HEK293 (cell line): ENCODE measurements at regions not wholly inside any gene's neighbourhood (a gene's known extent, or its start where the extent isn't known, plus 50 kb on each side); places are given as distances from the start of the nearest gene placed in this dataset.

Experiments used
- CTCF ChIA-PET: fragments of 350-600 bp; formaldehyde crosslinking; extraction: SDS; loops from one replicate; lab custom pipeline; 2021; ENCODE audit warnings: antibody characterized with exemption; lab: Yijun Ruan, JAX
- POLR2A ChIA-PET: fragments of 300-600 bp; formaldehyde crosslinking; extraction: SDS; loops from one replicate; lab custom pipeline; 2020; ENCODE audit warnings: antibody characterized with exemption, inconsistent platforms; lab: Yijun Ruan, JAX
- H3K27ac ChIP-seq: fragments of 200-500 bp; sonication (Bioruptor generic); 2 replicates; pipeline ENCODE4 v1.5.1; 2014; ENCODE audit warnings: low read depth, low read length, control low read depth, inconsistent platforms; ENCODE audit errors: extremely low read depth
- H3K36me3 ChIP-seq, 2 experiments: fragments of 200-500 bp in 1 of 2; sonication (Bioruptor generic) in 1 of 2; 1 replicate in 1 of 2; 2 replicates in 1 of 2; pipeline ENCODE4 v1.5.1; 2014 to 2017; ENCODE audit warnings: inconsistent platforms in 2 of 2, low read length in 2 of 2; ENCODE audit not compliant: control insufficient read depth in 2 of 2, insufficient read depth in 1 of 2
- H3K4me1 ChIP-seq: fragments of 200-500 bp; sonication (Bioruptor generic); 2 replicates; pipeline ENCODE4 v1.5.1; 2014; ENCODE audit warnings: mild to moderate bottlenecking, low read length, inconsistent platforms; ENCODE audit not compliant: control insufficient read depth, insufficient read depth
- H3K4me3 ChIP-seq: 2 replicates; pipeline ENCODE4 v1.5.1; 2011; ENCODE audit warnings: low read depth, mild to moderate bottlenecking, control low read depth, low read length, moderate library complexity
- H3K9me3 ChIP-seq: fragments of 200-500 bp; sonication (Bioruptor generic); 2 replicates; pipeline ENCODE4 v1.5.1; 2014; ENCODE audit warnings: low read depth, low read length, inconsistent platforms; ENCODE audit not compliant: control insufficient read depth, insufficient read depth
- BCL11A ChIP-seq: fragments of 450-650 bp; formaldehyde crosslinking; IDR thresholded peaks from 2 replicates; pipeline ENCODE4 v1.5.1; 2016; ENCODE audit warnings: low read depth, missing biosample characterization, missing genetic modification characterization
- GLI4 ChIP-seq: fragments of 450-650 bp; formaldehyde crosslinking; IDR thresholded peaks from 2 replicates; pipeline ENCODE4 v1.5.1; 2016; ENCODE audit warnings: missing biosample characterization, missing genetic modification characterization
- GLIS2 ChIP-seq: fragments of 450-650 bp; formaldehyde crosslinking; IDR thresholded peaks from 2 replicates; pipeline ENCODE4 v1.5.1; 2016; ENCODE audit warnings: missing biosample characterization, missing genetic modification characterization
- HIC1 ChIP-seq: fragments of 450-650 bp; formaldehyde crosslinking; IDR thresholded peaks from 2 replicates; pipeline ENCODE4 v1.5.1; 2016; ENCODE audit warnings: missing biosample characterization, missing genetic modification characterization
- HOXD13 ChIP-seq: sonication (generic); formaldehyde crosslinking; IDR thresholded peaks from 2 replicates; pipeline ENCODE4 v1.8.0; 2022; ENCODE audit warnings: missing genetic modification reagents, borderline replicate concordance
- IKZF3 ChIP-seq: fragments of 450-650 bp; IDR thresholded peaks from 2 replicates; pipeline ENCODE4 v1.5.0; 2018; ENCODE audit warnings: missing biosample characterization, mild to moderate bottlenecking, missing genetic modification characterization, moderate library complexity
- KLF8 ChIP-seq: fragments of 450-650 bp; formaldehyde crosslinking; IDR thresholded peaks from 2 replicates; pipeline ENCODE4 v1.5.1; 2016; ENCODE audit warnings: missing biosample characterization, missing genetic modification characterization
- SCRT2 ChIP-seq: fragments of 450-650 bp; formaldehyde crosslinking; IDR thresholded peaks from 2 replicates; pipeline ENCODE4 v1.5.1; 2016; ENCODE audit warnings: missing biosample characterization, missing genetic modification characterization
- TRIM28 ChIP-seq: IDR thresholded peaks from 2 replicates; pipeline ENCODE4 v1.6.1; 2011; ENCODE audit warnings: low read length, control low read depth, borderline replicate concordance
- ZBTB20 ChIP-seq: fragments of 450-650 bp; formaldehyde crosslinking; IDR thresholded peaks from 2 replicates; pipeline ENCODE4 v1.5.1; 2016; ENCODE audit warnings: missing biosample characterization, missing genetic modification characterization
- ZBTB21 ChIP-seq: fragments of 450-650 bp; formaldehyde crosslinking; IDR thresholded peaks from 2 replicates; pipeline ENCODE4 v1.5.1; 2017; ENCODE audit warnings: missing biosample characterization, missing genetic modification characterization
- ZNF10 ChIP-seq: fragments of 450-650 bp; formaldehyde crosslinking; IDR thresholded peaks from 2 replicates; pipeline ENCODE4 v1.5.1; 2017; ENCODE audit warnings: missing biosample characterization, missing genetic modification characterization
- ZNF121 ChIP-seq: fragments of 450-650 bp; formaldehyde crosslinking; IDR thresholded peaks from 2 replicates; pipeline ENCODE4 v1.5.1; 2016; ENCODE audit warnings: missing biosample characterization, missing genetic modification characterization
- ZNF140 ChIP-seq: fragments of 450-650 bp; formaldehyde crosslinking; IDR thresholded peaks from 2 replicates; pipeline ENCODE4 v1.5.1; 2016; ENCODE audit warnings: missing biosample characterization, missing genetic modification characterization
- ZNF155 ChIP-seq: fragments of 450-650 bp; formaldehyde crosslinking; IDR thresholded peaks from 2 replicates; pipeline ENCODE4 v1.5.1; 2016; ENCODE audit warnings: missing biosample characterization, missing genetic modification characterization
- ZNF157 ChIP-seq: fragments of 450-650 bp; formaldehyde crosslinking; IDR thresholded peaks from 2 replicates; pipeline ENCODE4 v1.5.1; 2016; ENCODE audit warnings: missing biosample characterization, missing genetic modification characterization
- ZNF202 ChIP-seq: fragments of 450-650 bp; formaldehyde crosslinking; IDR thresholded peaks from 2 replicates; pipeline ENCODE4 v1.5.1; 2016; ENCODE audit warnings: missing biosample characterization, missing genetic modification characterization, borderline replicate concordance
- ZNF239 ChIP-seq: fragments of 450-650 bp; formaldehyde crosslinking; IDR thresholded peaks from 2 replicates; pipeline ENCODE4 v1.5.1; 2016; ENCODE audit warnings: missing biosample characterization, missing genetic modification characterization
- ZNF350 ChIP-seq: fragments of 450-650 bp; formaldehyde crosslinking; IDR thresholded peaks from 2 replicates; pipeline ENCODE4 v1.5.0; 2017; ENCODE audit warnings: missing biosample characterization, mild to moderate bottlenecking, missing genetic modification characterization
- ZNF398 ChIP-seq: fragments of 450-650 bp; formaldehyde crosslinking; IDR thresholded peaks from 2 replicates; pipeline ENCODE4 v1.5.1; 2017; ENCODE audit warnings: missing biosample characterization, missing genetic modification characterization
- ZNF404 ChIP-seq: fragments of 450-650 bp; formaldehyde crosslinking; IDR thresholded peaks from 2 replicates; pipeline ENCODE4 v1.5.1; 2017; ENCODE audit warnings: missing biosample characterization, missing genetic modification characterization
- ZNF416 ChIP-seq: fragments of 450-650 bp; formaldehyde crosslinking; IDR thresholded peaks from 2 replicates; pipeline ENCODE4 v1.5.1; 2016; ENCODE audit warnings: missing biosample characterization, missing genetic modification characterization
- ZNF513 ChIP-seq: fragments of 450-650 bp; IDR thresholded peaks from 2 replicates; pipeline ENCODE4 v1.5.1; 2018; ENCODE audit warnings: missing biosample characterization, missing genetic modification characterization
- ZNF521 ChIP-seq: fragments of 450-650 bp; formaldehyde crosslinking; IDR thresholded peaks from 2 replicates; pipeline ENCODE4 v1.5.1; 2017; ENCODE audit warnings: missing biosample characterization, mild to moderate bottlenecking, missing genetic modification characterization
- ZNF654 ChIP-seq: fragments of 450-650 bp; formaldehyde crosslinking; IDR thresholded peaks from 2 replicates; pipeline ENCODE4 v1.5.1; 2016; ENCODE audit warnings: low read depth, missing biosample characterization, missing genetic modification characterization
- ZNF660 ChIP-seq: fragments of 450-650 bp; IDR thresholded peaks from 2 replicates; pipeline ENCODE4 v1.5.1; 2018; ENCODE audit warnings: missing biosample characterization, mild to moderate bottlenecking, missing genetic modification characterization
- ZNF704 ChIP-seq: fragments of 450-650 bp; formaldehyde crosslinking; IDR thresholded peaks from 2 replicates; pipeline ENCODE4 v1.5.1; 2016; ENCODE audit warnings: missing biosample characterization, missing genetic modification characterization
- ZNF707 ChIP-seq: fragments of 450-650 bp; formaldehyde crosslinking; IDR thresholded peaks from 2 replicates; pipeline ENCODE4 v1.5.1; 2016; ENCODE audit warnings: missing biosample characterization, missing genetic modification characterization
- ZNF792 ChIP-seq: fragments of 450-650 bp; formaldehyde crosslinking; IDR thresholded peaks from 2 replicates; pipeline ENCODE4 v1.5.1; 2016; ENCODE audit warnings: missing biosample characterization, missing genetic modification characterization
- ZSCAN30 ChIP-seq: fragments of 450-650 bp; IDR thresholded peaks from 2 replicates; pipeline ENCODE4 v1.5.1; 2018; ENCODE audit warnings: missing biosample characterization, mild to moderate bottlenecking, missing genetic modification characterization, moderate library complexity

- CTCF ChIA-PET: no interaction called here
- H3K9me3 ChIP-seq: no peaks in the 10 kb centered on the region
- no peaks in the 10 kb centered on the region for H3K36me3 ChIP-seq
- TF ChIP-seq ZNF202 (no peak), ZNF121 (tag by site-specific recombination) (no peak), ZNF140 (tag by site-specific recombination) (no peak), ZNF792 (tag by site-specific recombination) (no peak), SCRT2 (tag by site-specific recombination) (no peak), ZNF704 (tag by site-specific recombination) (no peak), KLF8 (tag by site-specific recombination) (no peak), IKZF3 (tag by site-specific recombination) (no peak), GLIS2 (tag by site-specific recombination) (no peak), ZNF155 (tag by site-specific recombination) (no peak), ZNF513 (tag by site-specific recombination) (no peak), HIC1 (tag by site-specific recombination) (no peak), ZNF398 (no peak), ZSCAN30 (tag by site-specific recombination) (no peak), BCL11A (tag by site-specific recombination) (no peak), ZNF157 (tag by site-specific recombination) (no peak), ZNF239 (no peak), ZNF404 (no peak)
- H3K4me3 ChIP-seq: no peak overlapping the region
- H3K4me1 ChIP-seq: no peaks in the 10 kb centered on the region
- POLR2A ChIA-PET: no interaction called here
- H3K27ac ChIP-seq: no peak overlapping the region
Measured at GRCh38 chr6:19181211-19181610, 656.0 kb upstream of the ID4 start.

- Histone ChIP-seq H3K9me3 (no peaks in the 10 kb centered on the region), H3K4me1 (no peaks in the 10 kb centered on the region), H3K4me3 (no peak overlapping the region), H3K27ac (no peak overlapping the region), H3K36me3 (no peaks in the 10 kb centered on the region)
- TF ChIP-seq TRIM28 (no peak), ZNF654 (tag by site-specific recombination) (no peak), ZNF521 (tag by site-specific recombination) (no peak), ZNF155 (tag by site-specific recombination) (no peak), GLIS2 (tag by site-specific recombination) (no peak), ZNF707 (tag by site-specific recombination) (no peak), HOXD13 (no peak), ZNF416 (tag by site-specific recombination) (no peak), ZNF10 (no peak), ZBTB20 (tag by site-specific recombination) (no peak), ZNF660 (tag by site-specific recombination) (no peak), ZNF350 (tag by site-specific recombination) (no peak), GLI4 (tag by site-specific recombination) (no peak), ZBTB21 (tag by site-specific recombination) (no peak)
- POLR2A ChIA-PET: no interaction called here
- CTCF ChIA-PET: interaction anchor here (0.5 to 1.4 kb wide), 2 partner anchors 18 to 145 kb away, joined by 3 to 5 read pairs; no protein-coding TSS in a partner anchor
Measured at GRCh38 chr6:19193624-19194023, 643.5 kb upstream of the ID4 start.
